HCT116 (cell line): ENCODE measurements at regions not wholly inside any gene's neighbourhood (a gene's known extent, or its start where the extent isn't known, plus 50 kb on each side); places are given as distances from the start of the nearest gene placed in this dataset.

Experiments
- CTCF ChIP-seq, 3 experiments: fragments of 200-600 bp in 1 of 3; sonication (generic) in 1 of 3; IDR thresholded peaks in 2 of 3; conservative IDR thresholded peaks in 1 of 3; 2 replicates each; pipeline ENCODE4 v1.5.1; 2012 to 2017; ENCODE audit warnings: low read depth in 2 of 3, low read length in 2 of 3, antibody characterized with exemption in 1 of 3, borderline replicate concordance in 1 of 3, control low read depth in 1 of 3, mild to moderate bottlenecking in 1 of 3, mixed read lengths in 1 of 3, mixed run types in 1 of 3, moderate library complexity in 1 of 3; ENCODE audit not compliant: insufficient read depth in 1 of 3
- EZH2 ChIP-seq: fragments of 200-600 bp; sonication (generic); IDR thresholded peaks from 2 replicates; pipeline ENCODE4 v1.6.1; 2017; ENCODE audit warnings: antibody characterized with exemption, mixed run types
- FOSL1 ChIP-seq: IDR thresholded peaks from 2 replicates; pipeline ENCODE4 v1.6.1; 2012; ENCODE audit warnings: low read depth
- JUND ChIP-seq: IDR thresholded peaks from 2 replicates; pipeline ENCODE4 v1.6.1; 2012
- MAX ChIP-seq: IDR thresholded peaks from 2 replicates; pipeline ENCODE4 v1.6.1; 2012
- POLR2A ChIP-seq: IDR thresholded peaks from 2 replicates; pipeline ENCODE4 v1.7.0; 2011; ENCODE audit warnings: borderline replicate concordance; ENCODE audit not compliant: insufficient read depth, insufficient read length; ENCODE audit errors: extremely low read depth
- POLR2AphosphoS5 ChIP-seq: IDR thresholded peaks from 2 replicates; pipeline ENCODE4 v1.6.1; 2011; ENCODE audit warnings: mild to moderate bottlenecking, low read depth, low read length, moderate library complexity
- SIN3A ChIP-seq: IDR thresholded peaks from 2 replicates; pipeline ENCODE4 v1.6.1; 2012; ENCODE audit warnings: low read depth
- SP1 ChIP-seq: IDR thresholded peaks from 2 replicates; pipeline ENCODE4 v1.6.1; 2012; ENCODE audit warnings: low read depth
- ZBTB33 ChIP-seq: IDR thresholded peaks from 2 replicates; pipeline ENCODE4 v1.6.1; 2011; ENCODE audit warnings: mild to moderate bottlenecking, low read length, moderate library complexity; ENCODE audit not compliant: insufficient replicate concordance; ENCODE audit errors: extremely low read depth

GRCh38 chrX:45485719-45486118 lies 285.0 kb upstream of the DIPK2B start:
- TF ChIP-seq SP1 (no peak), ZBTB33 (no peak), EZH2 (no peak), POLR2AphosphoS5 (no peak), POLR2A (no peak), CTCF (IDR thresholded peaks at IDR 0.05 in 2 of 3, conservative IDR thresholded peaks at IDR 0.05 in 1 of 3; ENCODE audit: borderline replicate concordance in 1 of 3, insufficient read depth in 1 of 3, low read depth in 2 of 3, low read length in 2 of 3) (no peak), JUND (no peak), SIN3A (no peak), MAX (no peak), FOSL1 (no peak)
